ENCODE measurements at regions not wholly inside any gene's neighbourhood (a gene's known extent, or its start where the extent isn't known, plus 50 kb on each side); places are given as distances from the start of the nearest gene placed in this dataset.

- Histone ChIP-seq H3K27me3 (ENCODE audit: control insufficient read depth in 1 of 2, insufficient read depth in 2 of 2, low read length in 2 of 2) (no peaks in the 10 kb centered on the region), H3K4me3 (ENCODE audit: low read length) (no peak overlapping the region), H3K36me3 (ENCODE audit: insufficient read depth, low read length) (no peaks in the 10 kb centered on the region), H3K27ac (ENCODE audit: low read depth in 1 of 2, low read length in 2 of 2) (no peak overlapping the region), H3K9me3 (ENCODE audit: control insufficient read depth in 1 of 2, insufficient read depth in 1 of 2, low read length in 2 of 2) (no peaks in the 10 kb centered on the region), H3K4me1 (ENCODE audit: insufficient read depth, low read length) (no peaks in the 10 kb centered on the region)
- H3K36me3 Mint-ChIP-seq (ENCODE audit: low read depth) = no peaks in the 10 kb centered on the region
- POLR2A ChIA-PET = no interaction called here
- no peak for DNase-seq
- TF ChIP-seq CTCF (IDR thresholded peaks at IDR 0.05) = no peak
- no peaks in the 10 kb centered on the region for H3K4me1 Mint-ChIP-seq (ENCODE audit: low read depth)
- intact Hi-C loops (cut with DNase I, micrococcal nuclease) = no loop called here
- no peak overlapping the region for H3K27ac Mint-ChIP-seq
- no peak for ATAC-seq (ENCODE audit: poor library complexity)
- no peak overlapping the region for H3K4me3 Mint-ChIP-seq
- no peaks in the 10 kb centered on the region for H3K9me3 Mint-ChIP-seq
- H3K27me3 Mint-ChIP-seq = no peaks in the 10 kb centered on the region
- CTCF ChIA-PET = no interaction called here
These were observed 60.6 kb upstream of the CASZ1 start for GRCh38 chr1:10856863-10857598.

GRCh38 chr1:10857687-10858086 lies 61.2 kb upstream of the CASZ1 start:
- no peak for ATAC-seq (ENCODE audit: poor library complexity)
- Histone ChIP-seq H3K27me3 (ENCODE audit: control insufficient read depth in 1 of 2, insufficient read depth in 2 of 2, low read length in 2 of 2) (no peaks in the 10 kb centered on the region), H3K27ac (ENCODE audit: low read depth in 1 of 2, low read length in 2 of 2) (no peak overlapping the region), H3K9me3 (ENCODE audit: control insufficient read depth in 1 of 2, insufficient read depth in 1 of 2, low read length in 2 of 2) (no peaks in the 10 kb centered on the region), H3K4me1 (ENCODE audit: insufficient read depth, low read length) (no peaks in the 10 kb centered on the region), H3K36me3 (ENCODE audit: insufficient read depth, low read length) (no peaks in the 10 kb centered on the region), H3K4me3 (ENCODE audit: low read length) (no peak overlapping the region)
- Mint-ChIP-seq H3K27ac (no peak overlapping the region), H3K4me3 (no peak overlapping the region), H3K9me3 (no peaks in the 10 kb centered on the region), H3K27me3 (no peaks in the 10 kb centered on the region), H3K36me3 (ENCODE audit: low read depth) (no peaks in the 10 kb centered on the region), H3K4me1 (ENCODE audit: low read depth) (no peaks in the 10 kb centered on the region)
- TF ChIP-seq CTCF (IDR thresholded peaks at IDR 0.05) = no peak
- DNase-seq = no peak
- intact Hi-C loops (cut with DNase I, micrococcal nuclease) = no loop called here
- CTCF ChIA-PET = no interaction called here
- POLR2A ChIA-PET = no interaction called here

GRCh38 chr1:10860218-10860617 lies 63.8 kb upstream of the CASZ1 start:
- TF ChIP-seq CTCF (IDR thresholded peaks at IDR 0.05) = no peak
- H3K9me3 Mint-ChIP-seq = no peaks in the 10 kb centered on the region
- Histone ChIP-seq H3K27ac (ENCODE audit: low read depth in 1 of 2, low read length in 2 of 2) (no peak overlapping the region), H3K36me3 (ENCODE audit: insufficient read depth, low read length) (no peaks in the 10 kb centered on the region), H3K27me3 (ENCODE audit: control insufficient read depth in 1 of 2, insufficient read depth in 2 of 2, low read length in 2 of 2) (peaks cover 2 to 3% of the 10 kb centered on the region in 2 experiments), H3K4me3 (ENCODE audit: low read length) (no peak overlapping the region), H3K4me1 (ENCODE audit: insufficient read depth, low read length) (no peaks in the 10 kb centered on the region), H3K9me3 (ENCODE audit: control insufficient read depth in 1 of 2, insufficient read depth in 1 of 2, low read length in 2 of 2) (no peaks in the 10 kb centered on the region)
- peaks cover 21% of the 10 kb centered on the region for H3K27me3 Mint-ChIP-seq
- H3K4me3 Mint-ChIP-seq = no peak overlapping the region
- intact Hi-C loops (cut with DNase I, micrococcal nuclease) = no loop called here
- ChIA-PET CTCF (no interaction called here), POLR2A (no interaction called here)
- H3K4me1 Mint-ChIP-seq (ENCODE audit: low read depth) = peaks cover 7% of the 10 kb centered on the region
- DNase-seq = no peak
- H3K27ac Mint-ChIP-seq = no peak overlapping the region
- no peaks in the 10 kb centered on the region for H3K36me3 Mint-ChIP-seq (ENCODE audit: low read depth)
- ATAC-seq (ENCODE audit: poor library complexity) = no peak

Measured in CD4-positive, alpha-beta T cell (primary cell).